Fibroblast of mammary gland (primary cell): ENCODE measurements at regions not wholly inside any gene's neighbourhood (a gene's known extent, or its start where the extent isn't known, plus 50 kb on each side); places are given as distances from the start of the nearest gene placed in this dataset.

Experiments used
- DNase-seq: peaks from one replicate; pipeline ENCODE4 v3.0.0-alpha.2; 2010; ENCODE audit warnings: low read depth
- H3K4me3 ChIP-seq: 2 replicates; pipeline ENCODE4 v1.5.1; 2011; ENCODE audit warnings: low read depth, mild to moderate bottlenecking, low read length, moderate library complexity; ENCODE audit not compliant: control insufficient read depth
- CTCF ChIP-seq: conservative IDR thresholded peaks from 2 replicates; pipeline ENCODE4 v1.5.1; 2011; ENCODE audit warnings: low read depth, low read length, inconsistent platforms; ENCODE audit not compliant: control insufficient read depth, insufficient read depth

DNA sequence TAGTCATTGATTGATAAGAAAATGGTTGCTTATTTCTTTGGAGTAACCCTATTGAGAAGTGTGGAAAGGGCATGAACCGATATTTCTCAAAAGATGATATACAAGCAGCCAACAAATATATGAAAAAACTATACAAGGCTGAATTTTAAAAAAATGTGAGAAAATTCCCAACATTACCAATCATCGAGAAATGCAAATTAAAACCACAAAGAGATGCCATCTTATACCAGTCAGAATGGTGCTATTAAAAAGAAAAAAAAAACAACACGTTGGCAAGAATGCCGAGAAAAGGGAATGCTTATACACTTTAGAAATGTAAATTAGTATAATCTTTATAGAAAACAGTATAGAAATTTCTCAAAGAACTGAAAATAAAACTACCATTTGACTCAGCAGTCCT, 77.7 kb upstream of the ROBO1 start:
- TF ChIP-seq CTCF: no peak
- DNase-seq: no peak
- no peak overlapping the region for H3K4me3 ChIP-seq

DNA sequence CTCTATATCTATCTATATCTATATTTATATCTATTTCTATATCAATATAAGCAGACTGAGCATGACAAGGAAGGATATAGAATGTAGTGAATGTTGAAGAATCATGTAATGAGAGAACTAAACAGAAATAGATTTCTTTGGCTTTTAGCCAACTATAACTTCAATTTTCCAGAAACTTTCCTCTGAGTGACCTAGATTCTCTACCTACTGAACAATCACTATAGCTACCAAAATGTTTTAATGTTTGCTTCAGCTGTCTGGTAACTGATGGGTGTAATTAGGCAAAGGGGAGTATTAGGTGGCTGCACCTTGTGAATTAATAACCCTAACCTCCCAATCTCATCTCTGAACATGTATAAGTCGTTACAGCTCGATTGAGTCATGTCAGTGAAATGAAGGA, 76.4 kb upstream of the ROBO1 start:
- no peak overlapping the region for H3K4me3 ChIP-seq
- no peak for DNase-seq
- TF ChIP-seq CTCF: no peak

- no peak overlapping the region for H3K4me3 ChIP-seq
- no peak for TF ChIP-seq CTCF
- no peak for DNase-seq
These were observed 75.4 kb upstream of the ROBO1 start for GRCh38 chr3:79843180-79843579.

GRCh38 chr3:79835701-79836100, 67.9 kb upstream of the ROBO1 start:
- no peak overlapping the region for H3K4me3 ChIP-seq
- DNase-seq: no peak
- no peak for TF ChIP-seq CTCF

- DNase-seq: no peak
- no peak overlapping the region for H3K4me3 ChIP-seq
- no peak for TF ChIP-seq CTCF
These were observed 56.4 kb upstream of the ROBO1 start for GRCh38 chr3:79824166-79824565.

DNA sequence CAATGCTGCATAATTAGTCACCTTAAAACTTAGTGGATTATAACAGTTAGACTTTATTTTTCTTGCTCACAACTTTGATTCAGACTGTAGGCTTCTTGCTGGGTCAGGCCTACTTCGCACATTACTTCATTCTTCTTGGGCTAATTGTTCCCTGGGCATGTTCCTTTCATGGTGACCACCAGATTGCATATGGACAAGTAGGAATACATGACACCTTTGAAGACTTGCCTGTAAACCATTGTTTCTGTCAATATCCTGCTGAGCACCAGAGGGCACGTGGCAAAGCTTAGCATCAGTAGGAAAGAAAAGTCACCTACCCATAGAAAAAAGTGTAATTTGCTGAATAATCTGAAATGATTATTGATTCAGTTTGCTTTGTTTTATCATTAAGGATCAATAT, 54.3 kb upstream of the ROBO1 start:
- no peak for TF ChIP-seq CTCF
- H3K4me3 ChIP-seq: no peak overlapping the region
- DNase-seq: no peak

- no peak for DNase-seq
- no peak for TF ChIP-seq CTCF
- H3K4me3 ChIP-seq: no peak overlapping the region
These were observed 52.3 kb upstream of the ROBO1 start for GRCh38 chr3:79820089-79820488.
